ENCODE measurements at regions not wholly inside any gene's neighbourhood (a gene's known extent, or its start where the extent isn't known, plus 50 kb on each side); places are given as distances from the start of the nearest gene placed in this dataset.

DNA sequence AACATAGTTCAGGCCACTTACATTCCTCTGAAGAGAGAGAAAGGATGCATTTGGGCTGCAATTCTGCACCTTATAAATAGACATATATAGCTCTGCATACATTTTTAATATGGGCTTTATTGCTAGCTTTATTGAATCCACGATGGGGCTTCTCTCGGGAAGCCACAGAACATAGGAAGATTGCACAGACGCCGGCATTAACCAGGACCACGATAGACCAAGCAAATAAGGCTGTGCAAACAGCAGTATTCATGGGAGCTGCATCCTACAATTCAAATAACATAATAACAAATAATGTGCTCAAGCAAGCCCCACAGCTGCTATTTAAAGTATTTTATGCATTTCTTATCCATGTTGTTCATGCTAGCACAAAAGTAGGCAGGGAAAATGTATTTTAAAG lies 432.3 kb downstream of the TMEM114 start:
- no peak for DNase-seq (ENCODE audit: low read depth)
- H3K4me3 ChIP-seq (ENCODE audit: low read depth, low read length), result no peak overlapping the region
- TF ChIP-seq, protein P1, sequence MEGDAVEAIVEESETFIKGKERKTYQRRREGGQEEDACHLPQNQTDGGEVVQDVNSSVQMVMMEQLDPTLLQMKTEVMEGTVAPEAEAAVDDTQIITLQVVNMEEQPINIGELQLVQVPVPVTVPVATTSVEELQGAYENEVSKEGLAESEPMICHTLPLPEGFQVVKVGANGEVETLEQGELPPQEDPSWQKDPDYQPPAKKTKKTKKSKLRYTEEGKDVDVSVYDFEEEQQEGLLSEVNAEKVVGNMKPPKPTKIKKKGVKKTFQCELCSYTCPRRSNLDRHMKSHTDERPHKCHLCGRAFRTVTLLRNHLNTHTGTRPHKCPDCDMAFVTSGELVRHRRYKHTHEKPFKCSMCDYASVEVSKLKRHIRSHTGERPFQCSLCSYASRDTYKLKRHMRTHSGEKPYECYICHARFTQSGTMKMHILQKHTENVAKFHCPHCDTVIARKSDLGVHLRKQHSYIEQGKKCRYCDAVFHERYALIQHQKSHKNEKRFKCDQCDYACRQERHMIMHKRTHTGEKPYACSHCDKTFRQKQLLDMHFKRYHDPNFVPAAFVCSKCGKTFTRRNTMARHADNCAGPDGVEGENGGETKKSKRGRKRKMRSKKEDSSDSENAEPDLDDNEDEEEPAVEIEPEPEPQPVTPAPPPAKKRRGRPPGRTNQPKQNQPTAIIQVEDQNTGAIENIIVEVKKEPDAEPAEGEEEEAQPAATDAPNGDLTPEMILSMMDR (conservative IDR thresholded peaks at IDR 0.05; ENCODE audit: low read depth, low read length), result no peak

DNA sequence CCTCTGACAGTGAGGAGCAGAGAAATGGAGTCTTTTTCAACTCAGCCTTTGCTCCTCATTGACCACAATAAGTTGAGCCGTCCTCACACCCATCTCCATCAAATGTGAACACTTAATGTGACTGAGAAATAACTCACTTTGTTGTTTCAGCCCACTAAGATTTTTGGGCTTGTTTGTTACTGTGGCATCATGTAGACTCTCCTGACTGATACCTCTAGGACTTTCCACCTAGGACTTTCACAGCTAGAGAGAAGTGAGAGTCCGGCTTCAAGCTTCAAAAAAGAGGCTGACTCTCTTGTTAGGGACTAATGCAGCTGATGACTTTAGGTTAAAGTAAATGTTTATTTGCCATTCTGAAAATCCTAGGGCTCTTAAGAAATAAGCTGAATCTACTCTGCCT lies 435.0 kb downstream of the TMEM114 start:
- no peak for DNase-seq (ENCODE audit: low read depth)
- no peak overlapping the region for H3K4me3 ChIP-seq (ENCODE audit: low read depth, low read length)
- TF ChIP-seq, protein P1 (conservative IDR thresholded peaks at IDR 0.05; ENCODE audit: low read depth, low read length), result no peak

DNA sequence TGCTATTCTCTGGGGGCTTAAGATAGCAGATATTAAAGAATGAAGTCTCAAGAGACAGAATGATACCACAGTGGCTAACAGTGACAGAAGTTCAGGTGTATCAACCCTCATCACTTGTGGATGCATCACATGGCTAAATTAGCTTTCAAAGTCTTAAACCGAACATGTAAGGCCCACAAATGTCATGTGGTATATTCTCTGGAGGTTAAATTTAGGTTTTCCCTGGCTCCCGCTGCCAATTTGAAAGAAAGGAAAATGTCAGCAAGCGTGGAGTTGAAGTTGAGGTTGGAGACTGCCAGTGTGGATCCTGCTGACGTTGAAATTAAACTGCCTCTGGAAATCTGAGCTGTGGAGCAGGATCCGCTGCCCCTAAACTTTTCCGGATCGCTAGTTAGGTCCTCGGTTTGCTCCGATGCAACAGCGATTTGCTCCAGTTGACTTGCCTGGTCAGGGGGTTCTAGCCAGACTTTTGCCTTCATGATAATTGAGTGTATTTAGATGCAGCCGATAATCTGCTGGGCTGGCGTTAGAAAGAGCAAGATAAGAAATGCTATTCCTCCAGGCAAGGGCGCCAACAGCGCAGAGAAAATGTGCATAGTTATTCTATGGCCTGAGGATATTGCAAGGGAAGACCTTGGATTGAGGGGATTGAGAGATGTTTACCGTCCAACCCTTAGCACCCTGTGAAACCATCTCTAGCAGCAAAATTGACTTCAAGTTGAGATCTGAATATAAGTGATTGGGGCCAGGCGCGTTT lies 443.9 kb downstream of the TMEM114 start:
- TF ChIP-seq, protein P1 (conservative IDR thresholded peaks at IDR 0.05; ENCODE audit: low read depth, low read length), result no peak
- DNase-seq (ENCODE audit: low read depth), result no peak
- H3K4me3 ChIP-seq (ENCODE audit: low read depth, low read length), result no peak overlapping the region

DNA sequence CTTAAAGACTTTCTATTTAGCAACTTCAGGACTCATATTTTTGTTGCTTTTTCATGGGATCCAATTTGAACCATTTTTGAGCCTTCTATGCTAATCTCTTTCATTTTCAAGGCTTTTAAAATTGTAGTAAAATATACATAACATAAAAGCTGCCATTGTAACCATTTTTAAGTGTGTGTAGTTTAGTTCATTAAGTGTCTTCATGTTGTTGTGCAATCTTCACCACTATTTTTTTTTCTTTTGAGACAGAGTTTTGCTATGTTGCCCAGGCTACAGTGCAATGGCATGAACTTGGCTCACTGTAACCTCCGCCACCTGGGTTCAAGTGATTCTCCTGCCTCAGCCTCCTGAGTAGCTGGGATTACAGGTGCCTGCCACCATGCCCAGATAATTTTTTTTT lies 451.6 kb downstream of the TMEM114 start:
- no peak overlapping the region for H3K4me3 ChIP-seq (ENCODE audit: low read depth, low read length)
- TF ChIP-seq, protein P1 (conservative IDR thresholded peaks at IDR 0.05; ENCODE audit: low read depth, low read length), result no peak
- no peak for DNase-seq (ENCODE audit: low read depth)

DNA sequence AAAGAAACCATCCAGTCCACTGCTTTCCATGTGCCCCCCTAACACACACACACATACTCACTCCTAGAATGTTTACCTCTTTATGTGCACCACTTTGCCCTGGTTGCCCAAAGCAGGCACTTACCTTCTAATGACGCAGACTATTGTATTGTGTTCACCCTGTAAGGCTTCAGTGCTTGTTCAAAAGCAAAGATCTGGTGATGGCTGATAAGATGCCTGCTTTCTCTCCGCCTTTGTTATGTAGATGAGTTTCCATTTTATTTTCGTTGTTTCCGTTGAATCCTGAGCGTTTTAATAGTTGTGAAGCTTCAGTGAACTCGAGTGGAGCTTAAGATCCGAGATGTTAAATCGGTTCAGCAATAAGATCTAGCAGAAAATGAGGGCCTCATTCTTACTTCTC lies 452.7 kb downstream of the TMEM114 start:
- DNase-seq (ENCODE audit: low read depth), result no peak
- TF ChIP-seq, protein P1 (conservative IDR thresholded peaks at IDR 0.05; ENCODE audit: low read depth, low read length), result no peak
- no peak overlapping the region for H3K4me3 ChIP-seq (ENCODE audit: low read depth, low read length)

DNA sequence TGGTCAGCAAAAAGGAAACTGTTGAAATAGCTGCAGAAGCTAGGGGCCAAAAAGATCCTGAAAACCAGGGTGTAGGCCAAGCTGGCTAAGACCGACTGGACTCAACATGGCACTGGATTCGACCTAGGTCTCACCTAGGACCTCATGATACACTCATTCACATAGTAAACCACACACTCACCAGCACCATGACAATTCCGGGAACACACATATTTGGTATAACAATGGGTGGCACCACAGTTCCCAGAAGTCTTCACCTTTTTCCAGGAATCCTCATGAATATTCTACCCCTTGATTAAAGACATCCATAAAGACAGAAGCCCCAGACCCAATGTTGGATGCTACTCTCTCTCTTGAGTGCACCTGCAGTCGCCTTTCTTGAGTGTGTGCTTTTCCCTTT lies 460.1 kb downstream of the TMEM114 start:
- H3K4me3 ChIP-seq (ENCODE audit: low read depth, low read length), result no peak overlapping the region
- TF ChIP-seq, protein P1 (conservative IDR thresholded peaks at IDR 0.05; ENCODE audit: low read depth, low read length), result no peak
- DNase-seq (ENCODE audit: low read depth), result no peak

DNA sequence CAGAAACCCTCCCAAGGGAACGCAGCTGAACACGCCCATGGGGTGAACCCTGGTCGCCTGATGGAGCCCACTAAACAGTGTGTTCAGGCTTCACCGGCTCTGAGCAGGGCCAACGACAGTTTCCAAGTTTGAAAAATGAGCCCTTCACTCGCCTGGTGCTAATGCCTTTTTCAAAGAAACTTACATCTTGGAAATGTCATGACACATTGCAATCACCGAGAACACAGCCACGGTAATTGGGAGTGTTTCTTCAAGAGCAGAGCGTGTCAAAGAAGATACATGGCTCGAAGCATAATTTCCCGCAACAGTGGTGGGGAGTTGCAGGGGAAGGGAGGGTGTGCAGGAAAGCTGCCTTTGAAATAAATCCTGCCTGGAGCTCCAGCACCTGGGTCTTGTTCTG lies 463.2 kb downstream of the TMEM114 start:
- TF ChIP-seq, protein P1 (conservative IDR thresholded peaks at IDR 0.05; ENCODE audit: low read depth, low read length), result no peak
- DNase-seq (ENCODE audit: low read depth), result no peak
- H3K4me3 ChIP-seq (ENCODE audit: low read depth, low read length), result no peak overlapping the region

All from choroid plexus epithelial cell (primary cell).